MM.1S (cell line): ENCODE measurements at regions not wholly inside any gene's neighbourhood (a gene's known extent, or its start where the extent isn't known, plus 50 kb on each side); places are given as distances from the start of the nearest gene placed in this dataset.

Experiments
- EZH2phosphoT487 ChIP-seq: fragments of 300-600 bp; sonication (generic); IDR thresholded peaks from 2 replicates; pipeline ENCODE4 v1.6.1; 2018; ENCODE audit warnings: antibody characterized with exemption, low read length
- TF ChIP-seq, protein P1 (sequence below): fragments of 300-600 bp; sonication (generic); IDR thresholded peaks from 2 replicates; pipeline ENCODE4 v1.5.1; 2016; ENCODE audit warnings: antibody characterized with exemption, low read length, mixed read lengths

DNA sequence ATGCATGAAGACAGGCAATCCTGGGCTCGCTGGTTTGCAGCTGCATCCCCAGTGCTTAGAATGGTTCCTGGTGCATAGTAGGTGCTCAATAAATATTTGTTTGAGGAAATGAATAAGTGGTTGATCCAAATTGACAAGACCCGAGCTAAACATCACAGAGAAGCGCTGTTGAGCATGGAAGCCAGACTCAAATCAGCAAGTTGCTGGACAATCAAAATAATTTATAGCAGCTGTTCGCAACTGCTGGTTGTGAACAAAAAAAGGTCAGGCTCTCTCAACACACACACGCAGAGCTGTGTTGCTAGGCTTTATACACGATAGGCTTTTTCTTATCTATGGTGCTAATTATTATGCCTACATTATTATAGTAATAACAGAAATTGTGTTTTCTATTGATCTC, 190.2 kb downstream of the TBX5 start:
- TF ChIP-seq, protein P1, sequence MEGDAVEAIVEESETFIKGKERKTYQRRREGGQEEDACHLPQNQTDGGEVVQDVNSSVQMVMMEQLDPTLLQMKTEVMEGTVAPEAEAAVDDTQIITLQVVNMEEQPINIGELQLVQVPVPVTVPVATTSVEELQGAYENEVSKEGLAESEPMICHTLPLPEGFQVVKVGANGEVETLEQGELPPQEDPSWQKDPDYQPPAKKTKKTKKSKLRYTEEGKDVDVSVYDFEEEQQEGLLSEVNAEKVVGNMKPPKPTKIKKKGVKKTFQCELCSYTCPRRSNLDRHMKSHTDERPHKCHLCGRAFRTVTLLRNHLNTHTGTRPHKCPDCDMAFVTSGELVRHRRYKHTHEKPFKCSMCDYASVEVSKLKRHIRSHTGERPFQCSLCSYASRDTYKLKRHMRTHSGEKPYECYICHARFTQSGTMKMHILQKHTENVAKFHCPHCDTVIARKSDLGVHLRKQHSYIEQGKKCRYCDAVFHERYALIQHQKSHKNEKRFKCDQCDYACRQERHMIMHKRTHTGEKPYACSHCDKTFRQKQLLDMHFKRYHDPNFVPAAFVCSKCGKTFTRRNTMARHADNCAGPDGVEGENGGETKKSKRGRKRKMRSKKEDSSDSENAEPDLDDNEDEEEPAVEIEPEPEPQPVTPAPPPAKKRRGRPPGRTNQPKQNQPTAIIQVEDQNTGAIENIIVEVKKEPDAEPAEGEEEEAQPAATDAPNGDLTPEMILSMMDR: no peak
- TF ChIP-seq EZH2phosphoT487: no peak
